Spinal cord (tissue), 9 donors: ENCODE measurements at regions not wholly inside any gene's neighbourhood (a gene's known extent, or its start where the extent isn't known, plus 50 kb on each side); places are given as distances from the start of the nearest gene placed in this dataset.

Source experiments
- DNase-seq, 6 donors: peaks; one replicate each; pipeline versions ENCODE4 v3.0.0 to v3.0.0-alpha.2; 2013 to 2015; ENCODE audit warnings: low spot score in 6 of 6, low read depth in 4 of 6
- H3K27ac ChIP-seq: one replicate; pipeline ENCODE4 v1.5.1; 2013; ENCODE audit warnings: low read depth, low read length, control low read depth
- H3K27me3 ChIP-seq: one replicate; pipeline ENCODE4 v1.6.1; 2013; ENCODE audit warnings: low read length; ENCODE audit not compliant: control insufficient read depth, insufficient read depth
- H3K36me3 ChIP-seq: one replicate; pipeline ENCODE4 v1.6.1; 2013; ENCODE audit warnings: low read length; ENCODE audit not compliant: control insufficient read depth, insufficient read depth
- H3K4me1 ChIP-seq: one replicate; pipeline ENCODE4 v1.6.1; 2013; ENCODE audit warnings: low read length; ENCODE audit not compliant: control insufficient read depth, insufficient read depth
- H3K4me3 ChIP-seq: one replicate; pipeline ENCODE4 v1.5.1; 2013; ENCODE audit warnings: low read depth, low read length, control low read depth
- H3K9me3 ChIP-seq: one replicate; pipeline ENCODE4 v1.6.1; 2013; ENCODE audit warnings: low read length; ENCODE audit not compliant: control insufficient read depth, insufficient read depth
- WGBS: methylation state at CpG from one replicate; pipeline ENCODE4 v1.1.5; 2013; ENCODE audit warnings: missing lambda C conversion rate; ENCODE audit not compliant: insufficient coverage; 5-methylcytosine and 5-hydroxymethylcytosine counted together
- donor health status: healthy.

DNA sequence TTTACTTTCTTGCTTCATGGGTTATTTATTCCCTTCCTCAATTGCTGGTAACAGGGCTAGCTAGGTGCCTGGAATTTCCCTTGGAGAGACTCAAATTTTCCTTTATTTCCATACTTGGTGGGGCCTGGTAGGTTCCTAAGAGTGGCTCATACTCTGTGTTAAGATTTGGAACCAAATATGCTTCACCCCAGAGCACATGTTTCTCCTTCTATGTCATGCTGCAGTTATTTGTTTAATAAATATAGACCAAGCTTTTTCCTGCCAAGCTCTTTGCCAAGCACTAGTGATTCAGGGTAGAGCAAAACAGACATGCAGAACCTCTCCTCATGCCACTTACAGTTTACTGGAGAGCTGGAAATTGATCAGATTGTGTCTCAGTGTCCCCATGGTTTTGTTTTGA is 290.3 kb upstream of the SGCD start:
- Histone ChIP-seq H3K27ac (no peak overlapping the region), H3K36me3 (no peaks in the 10 kb centered on the region), H3K4me3 (no peak overlapping the region), H3K9me3 (no peaks in the 10 kb centered on the region), H3K4me1 (no peaks in the 10 kb centered on the region), H3K27me3 (no peaks in the 10 kb centered on the region)
- DNase-seq, result no peak

DNA sequence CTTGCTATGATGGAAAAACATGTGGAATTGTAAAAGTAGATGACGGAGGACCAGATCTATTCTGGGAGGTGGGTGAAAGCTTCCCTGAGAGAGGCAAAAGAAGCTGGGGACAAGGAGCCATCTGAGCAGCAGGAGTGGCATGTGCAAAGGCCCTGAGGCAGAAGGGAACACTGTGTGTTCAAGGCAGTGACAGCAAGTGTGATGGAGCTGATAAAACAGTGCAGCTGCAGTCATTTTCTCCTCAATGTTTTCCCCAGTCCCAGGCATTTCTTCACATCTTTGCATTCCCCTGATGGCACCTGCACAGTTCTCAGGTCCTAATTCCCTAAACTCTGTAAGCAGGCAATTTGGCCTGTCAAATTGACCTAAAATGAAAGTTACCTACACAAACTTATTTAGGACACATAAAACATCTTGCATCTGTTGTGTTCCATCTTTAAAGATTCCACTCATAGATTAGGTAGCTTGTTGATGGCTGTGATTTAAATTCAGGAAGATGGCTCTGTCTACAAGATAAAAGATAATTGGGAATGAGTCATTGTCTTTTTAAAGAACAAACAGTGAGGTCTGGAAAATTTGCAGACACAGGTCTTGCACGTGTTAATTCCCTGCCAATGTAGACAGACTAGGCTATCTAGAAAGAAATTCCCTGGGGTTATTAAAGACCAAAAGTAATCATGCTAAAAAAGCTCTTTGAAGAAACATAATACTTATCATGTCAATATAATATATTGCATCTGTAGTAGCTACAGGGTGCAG is 289.6 kb upstream of the SGCD start:
- WGBS, result 100% methylated on average over 1 of the region's 2 CpGs
- Histone ChIP-seq H3K9me3 (no peaks in the 10 kb centered on the region), H3K27me3 (no peaks in the 10 kb centered on the region), H3K36me3 (no peaks in the 10 kb centered on the region), H3K27ac (no peak overlapping the region), H3K4me3 (no peak overlapping the region), H3K4me1 (no peaks in the 10 kb centered on the region)
- DNase-seq, result no peak

DNA sequence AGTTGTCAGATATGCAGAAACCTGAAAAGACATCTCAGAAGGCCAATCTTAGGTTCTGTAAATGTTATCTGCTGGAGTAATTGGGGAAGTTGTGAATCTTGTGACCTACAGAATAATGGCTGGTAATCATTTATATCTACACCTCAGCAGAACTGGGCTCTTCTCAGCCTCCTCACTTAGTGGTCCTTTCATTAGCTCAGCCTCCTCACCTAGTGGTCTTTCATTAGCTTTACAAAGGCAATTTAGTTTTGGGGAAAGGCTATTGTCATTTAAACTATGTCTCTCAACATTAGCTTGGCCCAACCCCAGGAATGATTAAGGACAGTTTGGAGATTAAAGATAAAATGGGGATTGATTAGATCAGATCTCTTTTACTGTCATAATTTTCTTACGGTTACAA is 284.2 kb upstream of the SGCD start:
- Histone ChIP-seq H3K36me3 (no peaks in the 10 kb centered on the region), H3K4me1 (peaks cover 2% of the 10 kb centered on the region), H3K9me3 (no peaks in the 10 kb centered on the region), H3K27ac (no peak overlapping the region), H3K4me3 (no peak overlapping the region), H3K27me3 (no peaks in the 10 kb centered on the region)
- peak in 1 of 6 donors; percentile 18 for DNase-seq
- WGBS, result no CpG with 5 or more reads among the region's 1 CpG

DNA sequence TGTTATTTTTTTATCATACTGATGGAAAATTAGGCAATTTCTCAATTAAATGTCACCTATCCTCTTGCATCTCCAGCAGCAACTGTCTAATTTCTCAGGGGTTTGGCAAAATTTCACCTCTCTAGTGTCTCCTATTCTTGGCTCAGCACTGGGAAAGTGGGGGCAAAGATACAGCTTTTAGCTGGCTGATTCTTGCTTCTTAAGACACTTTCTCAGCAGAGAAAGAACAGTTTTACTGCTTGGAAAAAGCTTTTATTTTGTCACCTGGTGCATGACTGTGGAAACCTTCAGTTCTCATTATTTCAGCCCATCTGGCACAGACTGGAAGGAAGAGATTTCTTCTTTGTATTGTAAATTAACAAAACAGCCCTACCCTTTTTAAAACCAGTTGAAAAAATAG is 283.6 kb upstream of the SGCD start:
- H3K4me3 ChIP-seq, result no peak overlapping the region
- no peaks in the 10 kb centered on the region for H3K27me3 ChIP-seq
- no peaks in the 10 kb centered on the region for H3K9me3 ChIP-seq
- H3K4me1 ChIP-seq, result peaks cover 2% of the 10 kb centered on the region
- H3K27ac ChIP-seq, result no peak overlapping the region
- H3K36me3 ChIP-seq, result no peaks in the 10 kb centered on the region
- DNase-seq, result peak in 4 of 6 donors; percentile 15 to 77 (median 48)

DNA sequence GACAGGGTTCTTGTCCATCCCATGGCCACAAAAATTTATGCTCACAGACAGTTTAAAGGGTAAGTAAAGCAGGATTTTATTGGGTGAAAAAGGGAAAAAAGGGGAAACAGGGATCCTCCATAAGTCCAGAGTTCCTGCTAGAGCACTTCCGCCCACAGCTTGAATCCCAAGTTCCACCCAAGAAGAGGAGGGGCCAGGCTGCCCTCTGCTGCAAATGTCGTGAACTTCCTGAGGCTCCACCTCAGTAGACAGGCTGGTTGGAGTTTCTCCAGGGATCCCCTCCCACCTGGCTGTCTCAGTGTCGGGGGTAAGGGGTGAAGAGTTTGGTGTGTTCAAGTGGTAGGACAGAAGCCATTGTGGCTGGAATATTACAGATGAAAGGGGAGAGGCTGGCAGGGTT is 275.0 kb upstream of the SGCD start:
- WGBS, result 64% methylated on average over 3 of the region's 3 CpGs
- no peak overlapping the region for H3K27ac ChIP-seq
- no peaks in the 10 kb centered on the region for H3K27me3 ChIP-seq

DNA sequence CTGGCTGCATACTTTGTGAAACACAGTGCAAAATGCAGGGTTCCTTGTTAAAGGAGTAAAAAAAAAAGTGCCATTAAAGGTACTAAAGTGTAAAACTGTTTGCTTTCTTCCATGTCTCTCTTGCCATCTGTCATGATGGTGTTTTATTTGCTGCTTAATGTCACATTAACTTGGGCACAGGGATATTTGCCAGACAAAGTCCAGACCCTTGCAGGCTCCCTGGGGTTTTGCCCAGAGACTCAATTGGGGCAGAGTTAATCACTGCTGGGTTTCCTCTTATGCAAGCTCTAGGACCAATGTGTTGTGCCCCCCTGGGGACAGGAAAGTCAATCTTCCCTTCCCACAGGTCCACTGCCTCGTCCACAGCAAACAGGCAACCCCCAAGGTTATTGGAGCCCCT is 274.3 kb upstream of the SGCD start:
- Histone ChIP-seq H3K9me3 (no peaks in the 10 kb centered on the region), H3K27me3 (no peaks in the 10 kb centered on the region), H3K4me3 (no peak overlapping the region), H3K27ac (no peak overlapping the region), H3K4me1 (no peaks in the 10 kb centered on the region), H3K36me3 (no peaks in the 10 kb centered on the region)
- no CpG with 5 or more reads among the region's 1 CpG for WGBS
- peak in 1 of 6 donors; percentile 38 for DNase-seq

More for the DNA sequence above, 275.0 kb upstream of the SGCD start:
- Histone ChIP-seq H3K9me3 (no peaks in the 10 kb centered on the region), H3K36me3 (no peaks in the 10 kb centered on the region), H3K4me1 (no peaks in the 10 kb centered on the region), H3K4me3 (no peak overlapping the region)
- no peak for DNase-seq

DNA sequence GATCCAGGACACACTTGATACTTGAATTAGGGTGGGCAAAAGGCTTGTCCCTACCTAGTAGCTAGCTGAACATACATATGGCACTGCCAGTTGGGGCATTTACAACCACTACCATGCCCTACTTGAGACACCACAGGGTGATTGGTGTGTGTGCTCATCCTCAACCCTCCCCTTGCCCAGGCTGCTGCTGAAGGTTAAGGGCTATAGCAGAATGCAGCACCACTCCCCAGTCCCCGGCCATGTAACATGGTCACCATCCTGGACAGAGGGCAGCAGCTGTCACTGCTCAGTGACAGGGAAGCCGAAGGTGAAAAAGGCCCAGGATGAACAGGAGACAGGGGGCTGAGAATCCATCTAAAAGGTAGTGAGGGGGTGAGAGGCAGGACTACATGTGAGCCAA is 273.9 kb upstream of the SGCD start:
- H3K27me3 ChIP-seq, result no peaks in the 10 kb centered on the region
- no peak overlapping the region for H3K4me3 ChIP-seq
- no peaks in the 10 kb centered on the region for H3K4me1 ChIP-seq
- no peaks in the 10 kb centered on the region for H3K9me3 ChIP-seq
- no CpG with 5 or more reads among the region's 2 CpGs for WGBS
- DNase-seq, result no peak
- no peak overlapping the region for H3K27ac ChIP-seq
- no peaks in the 10 kb centered on the region for H3K36me3 ChIP-seq

DNA sequence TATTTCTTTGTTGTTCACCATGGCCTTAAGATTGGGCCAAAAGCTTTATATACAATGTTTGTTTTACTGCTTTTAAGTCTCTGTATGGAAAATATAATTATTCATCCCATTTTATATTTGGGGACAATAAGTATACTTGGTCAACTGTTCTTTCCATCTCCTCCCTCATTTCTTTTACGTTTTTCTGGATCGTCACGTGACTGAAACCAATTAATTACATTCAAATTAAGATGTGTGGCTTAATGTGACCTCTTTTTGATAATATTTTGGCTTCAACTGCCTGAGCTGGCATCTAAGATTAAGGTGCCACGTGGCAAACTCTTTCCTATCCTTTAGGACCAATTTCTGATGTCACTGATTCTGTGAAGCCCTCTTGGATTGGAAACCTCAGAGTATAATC is 250.1 kb upstream of the SGCD start:
- DNase-seq, result no peak
- no peaks in the 10 kb centered on the region for H3K27me3 ChIP-seq
- H3K4me3 ChIP-seq, result no peak overlapping the region
- no peak overlapping the region for H3K27ac ChIP-seq
- H3K9me3 ChIP-seq, result peaks cover 8% of the 10 kb centered on the region
- 88% methylated on average over 1 of the region's 4 CpGs for WGBS
- H3K36me3 ChIP-seq, result no peaks in the 10 kb centered on the region
- no peaks in the 10 kb centered on the region for H3K4me1 ChIP-seq

DNA sequence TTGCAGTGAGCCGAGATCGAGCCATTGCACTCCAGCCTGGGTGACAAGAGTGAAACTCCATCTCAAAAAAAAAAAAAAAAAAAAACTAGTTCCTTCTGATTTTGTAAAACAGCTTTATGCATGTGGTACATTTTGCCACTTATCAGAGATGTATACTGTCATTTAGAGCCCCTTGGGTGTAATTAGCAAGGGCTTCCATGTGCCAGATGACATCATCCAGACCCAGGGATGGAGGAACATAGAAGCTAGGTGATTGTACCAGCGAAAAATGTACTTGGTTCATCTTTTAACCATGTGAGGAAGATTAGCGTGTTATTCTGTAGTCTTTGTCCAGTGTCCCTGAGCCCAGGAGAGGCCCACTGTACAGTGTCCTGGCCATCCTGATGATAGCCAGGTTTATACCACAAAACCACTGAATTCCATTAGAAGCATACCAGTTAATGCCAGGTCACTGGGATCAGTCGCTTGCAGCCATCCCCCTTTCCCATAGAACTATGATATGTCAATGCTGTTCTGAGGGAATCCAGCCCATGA is 239.3 kb upstream of the SGCD start:
- Histone ChIP-seq H3K27ac (no peak overlapping the region), H3K4me3 (no peak overlapping the region), H3K27me3 (no peaks in the 10 kb centered on the region), H3K9me3 (peaks cover 2% of the 10 kb centered on the region), H3K4me1 (no peaks in the 10 kb centered on the region), H3K36me3 (no peaks in the 10 kb centered on the region)
- WGBS, result 88% methylated on average over 4 of the region's 5 CpGs
- no peak for DNase-seq
